H9 (cell line): ENCODE measurements at regions not wholly inside any gene's neighbourhood (a gene's known extent, or its start where the extent isn't known, plus 50 kb on each side); places are given as distances from the start of the nearest gene placed in this dataset.

Experiments used
- DNase-seq: peaks from one replicate; pipeline ENCODE4 v3.0.0-alpha.2; 2017
- H2AFZ ChIP-seq: one replicate; pipeline ENCODE4 v1.6.1; 2013; ENCODE audit warnings: mild to moderate bottlenecking, low read length, control low read depth, moderate library complexity
- H2AK5ac ChIP-seq: 2 replicates; pipeline ENCODE4 v1.6.1; 2013; ENCODE audit warnings: low read length, control low read depth, mixed read lengths; ENCODE audit not compliant: insufficient read length
- H2BK120ac ChIP-seq: one replicate; pipeline ENCODE4 v1.6.1; 2013; ENCODE audit warnings: low read depth, mild to moderate bottlenecking, low read length, control low read depth, inconsistent platforms; ENCODE audit not compliant: poor library complexity, severe bottlenecking
- H2BK12ac ChIP-seq: 2 replicates; pipeline ENCODE4 v1.6.1; 2013; ENCODE audit warnings: low read length, control low read depth, mixed read lengths, low read depth; ENCODE audit not compliant: insufficient read length
- H2BK15ac ChIP-seq: 2 replicates; pipeline ENCODE4 v1.6.1; 2013; ENCODE audit warnings: low read depth, low read length, control low read depth
- H2BK20ac ChIP-seq: one replicate; pipeline ENCODE4 v1.6.1; 2013; ENCODE audit warnings: low read depth, mild to moderate bottlenecking, low read length, control low read depth, inconsistent platforms; ENCODE audit not compliant: poor library complexity, severe bottlenecking
- H2BK5ac ChIP-seq: 2 replicates; pipeline ENCODE4 v1.6.1; 2013; ENCODE audit warnings: low read length, control low read depth, mixed read lengths; ENCODE audit not compliant: insufficient read length
- H3K14ac ChIP-seq: 2 replicates; pipeline ENCODE4 v1.6.1; 2013; ENCODE audit warnings: low read length, control low read depth; ENCODE audit not compliant: insufficient read depth
- H3K18ac ChIP-seq: 2 replicates; pipeline ENCODE4 v1.6.1; 2013; ENCODE audit warnings: low read depth, mild to moderate bottlenecking, mixed read lengths, low read length, control low read depth; ENCODE audit not compliant: insufficient read length
- H3K23ac ChIP-seq: 2 replicates; pipeline ENCODE4 v1.6.1; 2013; ENCODE audit warnings: low read length, control low read depth, mixed read lengths, low read depth; ENCODE audit not compliant: insufficient read length
- H3K23me2 ChIP-seq: 2 replicates; pipeline ENCODE4 v1.6.1; 2013; ENCODE audit warnings: low read depth, mild to moderate bottlenecking, mixed read lengths, low read length, control low read depth; ENCODE audit not compliant: insufficient read length, poor library complexity, severe bottlenecking
- H3K27ac ChIP-seq: 2 replicates; pipeline ENCODE4 v1.5.1; 2013; ENCODE audit warnings: low read length, control low read depth, mixed read lengths, low read depth; ENCODE audit not compliant: insufficient read length
- H3K27me3 ChIP-seq: 2 replicates; pipeline ENCODE4 v1.6.1; 2013; ENCODE audit warnings: low read length, control low read depth, inconsistent platforms; ENCODE audit not compliant: insufficient read depth
- H3K4ac ChIP-seq: 2 replicates; pipeline ENCODE4 v1.6.1; 2013; ENCODE audit warnings: low read depth, mild to moderate bottlenecking, control low read depth, inconsistent platforms, low read length, moderate library complexity
- H3K4me1 ChIP-seq: 2 replicates; pipeline ENCODE4 v1.6.1; 2013; ENCODE audit warnings: low read length, control low read depth, inconsistent platforms; ENCODE audit not compliant: insufficient read depth
- H3K4me2 ChIP-seq: 2 replicates; pipeline ENCODE4 v1.6.1; 2013; ENCODE audit warnings: low read length, control low read depth, mixed read lengths; ENCODE audit not compliant: insufficient read length, insufficient read depth
- H3K56ac ChIP-seq: 2 replicates; pipeline ENCODE4 v1.6.1; 2013; ENCODE audit warnings: low read depth, mild to moderate bottlenecking, mixed read lengths, low read length, control low read depth; ENCODE audit not compliant: insufficient read length
- H3K79me1 ChIP-seq: 2 replicates; pipeline ENCODE4 v1.6.1; 2013; ENCODE audit warnings: low read depth, mild to moderate bottlenecking, moderate library complexity, low read length, control low read depth, inconsistent platforms; ENCODE audit not compliant: insufficient read depth, poor library complexity, severe bottlenecking
- H3K79me2 ChIP-seq: 2 replicates; pipeline ENCODE4 v1.6.1; 2013; ENCODE audit warnings: low read length, control low read depth, inconsistent platforms; ENCODE audit not compliant: insufficient read depth
- H3K9ac ChIP-seq: 2 replicates; pipeline ENCODE4 v1.6.1; 2013; ENCODE audit warnings: low read length, control low read depth, mixed read lengths; ENCODE audit not compliant: insufficient read length; ENCODE audit errors: extremely low read depth
- H3K9me3 ChIP-seq: one replicate; pipeline ENCODE4 v1.6.1; 2013; ENCODE audit warnings: low read depth, low read length, inconsistent platforms; ENCODE audit not compliant: control insufficient read depth
- H3T11ph ChIP-seq: one replicate; pipeline ENCODE4 v1.6.1; 2013; ENCODE audit warnings: mild to moderate bottlenecking, low read length, control low read depth, inconsistent platforms
- H4K20me1 ChIP-seq: one replicate; pipeline ENCODE4 v1.6.1; 2013; ENCODE audit not compliant: control insufficient read depth, insufficient read length, insufficient read depth
- H4K5ac ChIP-seq: 2 replicates; pipeline ENCODE4 v1.6.1; 2013; ENCODE audit warnings: low read depth, mild to moderate bottlenecking, mixed read lengths, low read length, control low read depth; ENCODE audit not compliant: insufficient read length
- H4K8ac ChIP-seq: replicated peaks from 2 replicates; pipeline ENCODE4 v1.6.1; 2013; ENCODE audit warnings: low read length, control low read depth, mixed read lengths, low read depth; ENCODE audit not compliant: insufficient read length
- H4K91ac ChIP-seq: 2 replicates; pipeline ENCODE4 v1.6.1; 2013; ENCODE audit warnings: low read depth, mild to moderate bottlenecking, moderate library complexity, mixed read lengths, low read length, control low read depth; ENCODE audit not compliant: insufficient read length
- H3K27ac Mint-ChIP-seq, 3 experiments: 2 replicates in 2 of 3; 3 replicates in 1 of 3; pipeline ENCODE4 v1.8.0; 2020 to 2021; ENCODE audit warnings: mixed read lengths in 3 of 3, mild to moderate bottlenecking in 1 of 3, moderate library complexity in 1 of 3
- H3K27me3 Mint-ChIP-seq: 2 replicates; pipeline ENCODE4 v1.8.0; 2021; ENCODE audit warnings: low read depth, mild to moderate bottlenecking, moderate library complexity, mixed read lengths
- H3K36me3 Mint-ChIP-seq, 3 experiments: 2 replicates in 2 of 3; 3 replicates in 1 of 3; pipeline ENCODE4 v1.8.0; 2020 to 2021; ENCODE audit warnings: low read depth in 3 of 3, mixed read lengths in 3 of 3; ENCODE audit not compliant: insufficient read depth in 1 of 3
- H3K4me1 Mint-ChIP-seq, 2 experiments: 2 replicates each; pipeline ENCODE4 v1.8.0; 2020; ENCODE audit warnings: mixed read lengths in 2 of 2
- H3K4me3 Mint-ChIP-seq, 2 experiments: 2 replicates in 1 of 2; 3 replicates in 1 of 2; pipeline ENCODE4 v1.8.0; 2020 to 2021; ENCODE audit warnings: mild to moderate bottlenecking in 2 of 2, mixed read lengths in 2 of 2, moderate library complexity in 1 of 2
- H3K9me3 Mint-ChIP-seq, 2 experiments: 2 replicates in 1 of 2; 3 replicates in 1 of 2; pipeline ENCODE4 v1.8.0; 2020; ENCODE audit warnings: mild to moderate bottlenecking in 2 of 2, mixed read lengths in 2 of 2, moderate library complexity in 1 of 2
- whole genome bisulfite sequencing: extraction: QIAGEN DNeasy Blood & Tissue Kit; methylation state at CpG from one replicate; pipeline ENCODE4 v1.1.7; 2013; ENCODE audit warnings: missing lambda C conversion rate, low lambda C conversion rate, mixed read lengths; ENCODE audit not compliant: insufficient read length; ENCODE audit errors: extremely low coverage; 5-methylcytosine and 5-hydroxymethylcytosine counted together
- TF ChIP-seq, protein P1 (sequence below): fragments of 200-600 bp; sonication (generic); conservative IDR thresholded peaks from 3 replicates; pipeline ENCODE4 v1.8.0; 2021; ENCODE audit warnings: antibody characterized with exemption, mild to moderate bottlenecking

DNA sequence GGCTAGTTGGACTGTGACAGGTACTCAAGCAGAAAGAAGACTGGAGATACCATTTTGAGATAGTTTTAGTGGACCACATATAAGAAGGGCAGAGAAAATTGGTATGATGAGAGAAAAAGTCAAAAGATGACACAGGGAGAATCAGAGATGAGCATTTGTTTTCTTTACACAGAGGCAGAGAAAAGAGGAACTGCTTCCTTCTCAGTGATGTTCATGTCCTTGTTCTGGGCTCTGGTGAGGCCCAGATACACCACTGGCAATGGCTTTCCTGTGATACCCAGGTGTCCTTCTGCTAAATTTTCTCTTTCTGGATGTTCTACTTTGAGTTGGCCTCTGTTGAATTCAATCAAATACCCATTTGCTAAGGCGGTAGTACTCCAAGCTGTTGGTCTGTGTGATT, 1782.7 kb upstream of the SEL1L start:
- WGBS = no CpG with 5 or more reads among the region's 1 CpG
- no peak overlapping the region for H2BK5ac ChIP-seq
- H3K4me1 Mint-ChIP-seq = peaks cover 14% of the 10 kb centered on the region in 2 experiments

More for the DNA sequence above, 1782.7 kb upstream of the SEL1L start:
- H2BK12ac ChIP-seq = no peak overlapping the region
- H3K36me3 Mint-ChIP-seq = no peaks in the 10 kb centered on the region
- no peak overlapping the region for H3K4ac ChIP-seq
- no peak overlapping the region for H3T11ph ChIP-seq
- H3K23ac ChIP-seq = no peak overlapping the region
- no peaks in the 10 kb centered on the region for H3K4me1 ChIP-seq
- H3K56ac ChIP-seq = no peak overlapping the region
- no peak overlapping the region for H3K4me3 Mint-ChIP-seq
- no peak overlapping the region for H4K5ac ChIP-seq
- H4K8ac ChIP-seq = no peak overlapping the region
- H4K91ac ChIP-seq = no peak overlapping the region
- H3K27me3 ChIP-seq = no peaks in the 10 kb centered on the region
- H3K79me2 ChIP-seq = no peaks in the 10 kb centered on the region
- no peak overlapping the region for H2AFZ ChIP-seq
- no peak overlapping the region for H3K27ac Mint-ChIP-seq
- H3K14ac ChIP-seq = no peak overlapping the region
- no peaks in the 10 kb centered on the region for H3K27me3 Mint-ChIP-seq
- no peaks in the 10 kb centered on the region for H3K9me3 ChIP-seq
- no peak overlapping the region for H3K27ac ChIP-seq
- H2BK15ac ChIP-seq = no peak overlapping the region
- H2AK5ac ChIP-seq = no peak overlapping the region
- TF ChIP-seq, protein P1, sequence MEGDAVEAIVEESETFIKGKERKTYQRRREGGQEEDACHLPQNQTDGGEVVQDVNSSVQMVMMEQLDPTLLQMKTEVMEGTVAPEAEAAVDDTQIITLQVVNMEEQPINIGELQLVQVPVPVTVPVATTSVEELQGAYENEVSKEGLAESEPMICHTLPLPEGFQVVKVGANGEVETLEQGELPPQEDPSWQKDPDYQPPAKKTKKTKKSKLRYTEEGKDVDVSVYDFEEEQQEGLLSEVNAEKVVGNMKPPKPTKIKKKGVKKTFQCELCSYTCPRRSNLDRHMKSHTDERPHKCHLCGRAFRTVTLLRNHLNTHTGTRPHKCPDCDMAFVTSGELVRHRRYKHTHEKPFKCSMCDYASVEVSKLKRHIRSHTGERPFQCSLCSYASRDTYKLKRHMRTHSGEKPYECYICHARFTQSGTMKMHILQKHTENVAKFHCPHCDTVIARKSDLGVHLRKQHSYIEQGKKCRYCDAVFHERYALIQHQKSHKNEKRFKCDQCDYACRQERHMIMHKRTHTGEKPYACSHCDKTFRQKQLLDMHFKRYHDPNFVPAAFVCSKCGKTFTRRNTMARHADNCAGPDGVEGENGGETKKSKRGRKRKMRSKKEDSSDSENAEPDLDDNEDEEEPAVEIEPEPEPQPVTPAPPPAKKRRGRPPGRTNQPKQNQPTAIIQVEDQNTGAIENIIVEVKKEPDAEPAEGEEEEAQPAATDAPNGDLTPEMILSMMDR = no peak
- no peaks in the 10 kb centered on the region for H4K20me1 ChIP-seq
- no peak for DNase-seq
- H3K79me1 ChIP-seq = no peaks in the 10 kb centered on the region
- H3K23me2 ChIP-seq = no peaks in the 10 kb centered on the region
- H3K9me3 Mint-ChIP-seq = no peaks in the 10 kb centered on the region
- no peak overlapping the region for H3K4me2 ChIP-seq
- no peak overlapping the region for H3K9ac ChIP-seq
- H2BK20ac ChIP-seq = no peak overlapping the region
- no peak overlapping the region for H3K18ac ChIP-seq
- no peak overlapping the region for H2BK120ac ChIP-seq
